Hematopoietic multipotent progenitor cell treated with erythropoietin and hydrocortisone succinate and interleukin-3 and kit ligand, for 8 days (in vitro differentiated cells): ENCODE measurements at regions not wholly inside any gene's neighbourhood (a gene's known extent, or its start where the extent isn't known, plus 50 kb on each side); places are given as distances from the start of the nearest gene placed in this dataset.

Source experiments
- DNase-seq: peaks from one replicate; pipeline ENCODE4 v3.0.0-alpha.2; 2015

DNA sequence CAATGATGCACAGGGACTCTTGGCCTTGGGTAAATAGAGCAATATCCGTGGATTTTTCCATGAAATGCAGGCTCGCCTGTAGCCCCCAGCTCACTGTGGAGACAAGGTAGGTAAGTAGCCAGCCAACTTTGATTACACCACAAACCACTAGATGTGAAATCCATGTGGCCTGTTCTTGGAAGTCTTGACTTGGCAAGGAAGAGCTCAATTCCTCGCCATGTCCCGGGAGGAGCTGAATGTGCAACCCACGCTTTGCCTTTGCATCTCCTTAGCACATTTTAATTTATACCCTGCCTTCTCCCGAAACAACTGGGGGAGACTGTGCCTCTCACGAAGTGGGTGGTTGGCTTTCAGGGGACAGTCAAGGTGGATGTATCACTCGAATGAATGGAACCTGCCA is 347.7 kb upstream of the MKI67 start:
- no peak for DNase-seq

DNA sequence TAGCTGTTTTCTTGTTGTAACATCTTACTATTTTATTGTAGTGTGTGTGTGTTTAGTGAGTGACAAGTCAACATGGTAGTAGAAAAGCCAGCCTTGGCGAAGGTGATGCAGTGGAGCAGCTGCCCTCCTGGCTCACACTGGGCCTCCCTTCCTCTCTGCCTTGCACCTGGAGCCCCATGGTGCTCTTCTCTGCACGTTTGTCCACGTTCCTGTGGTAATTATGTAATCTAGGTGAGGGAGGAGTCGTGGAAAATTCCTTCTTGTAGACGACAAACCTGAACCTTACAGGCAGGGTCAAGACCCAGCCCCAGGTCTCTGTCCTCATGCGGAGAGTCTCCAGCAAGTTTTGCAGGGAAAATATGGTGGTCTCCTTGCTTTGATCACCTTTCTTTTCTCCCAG is 348.3 kb upstream of the MKI67 start:
- DNase-seq = no peak

- DNase-seq = no peak
These were observed 349.6 kb upstream of the MKI67 start for GRCh38 chr10:128475686-128476367.

DNA sequence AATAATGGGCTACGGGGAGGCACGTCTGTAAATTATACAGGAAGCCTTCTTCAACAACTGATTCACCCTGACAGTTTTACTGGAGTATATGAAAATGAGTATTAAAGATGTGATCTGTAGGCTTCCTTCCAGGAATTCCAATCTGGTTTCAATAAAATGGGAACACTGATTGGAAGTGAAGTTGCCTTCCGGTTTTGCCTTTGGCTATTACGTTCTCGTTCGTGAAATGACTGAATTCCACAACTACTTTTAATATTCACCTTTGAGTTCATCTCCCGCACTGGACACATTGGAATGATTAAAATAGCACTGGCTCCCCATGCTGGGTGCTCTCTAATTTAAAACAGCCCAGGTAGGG is 350.1 kb upstream of the MKI67 start:
- no peak for DNase-seq

- DNase-seq = no peak
These were observed 350.6 kb upstream of the MKI67 start for GRCh38 chr10:128476845-128477244.

- DNase-seq = no peak
These were observed 354.4 kb upstream of the MKI67 start for GRCh38 chr10:128480601-128481000.

DNA sequence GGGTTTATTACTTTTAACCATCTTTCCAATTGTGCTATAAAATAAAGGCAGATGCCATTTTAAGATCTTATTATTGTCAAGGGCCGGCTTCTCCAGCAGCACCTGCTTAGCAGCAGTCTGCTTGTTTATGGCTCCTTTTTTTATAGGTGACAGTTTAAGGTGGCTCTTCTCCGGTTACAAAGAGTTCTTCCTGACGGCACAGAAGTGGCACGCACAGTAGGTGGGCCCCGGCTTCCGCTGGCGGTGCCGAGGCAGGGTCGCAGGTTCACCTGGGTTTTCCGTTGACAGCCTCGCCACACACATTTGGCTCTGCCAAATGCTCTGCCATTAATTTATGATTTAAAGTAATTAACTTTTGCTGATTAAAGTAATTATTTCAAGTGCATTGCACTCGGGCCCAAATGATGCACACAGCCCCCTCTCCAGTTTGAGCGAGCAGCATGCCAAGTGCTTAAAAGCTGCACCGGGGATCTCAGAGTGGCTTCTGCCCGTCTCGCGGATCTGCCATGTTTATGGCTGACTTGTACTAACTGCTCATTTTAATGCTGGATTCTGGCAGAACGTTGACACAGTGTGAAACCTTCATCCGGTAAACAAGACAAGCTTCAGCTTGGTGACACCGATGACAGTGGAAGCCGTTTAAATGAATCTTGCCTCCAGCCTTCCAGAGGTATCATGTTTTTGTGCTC is 355.1 kb upstream of the MKI67 start:
- DNase-seq = no peak

DNA sequence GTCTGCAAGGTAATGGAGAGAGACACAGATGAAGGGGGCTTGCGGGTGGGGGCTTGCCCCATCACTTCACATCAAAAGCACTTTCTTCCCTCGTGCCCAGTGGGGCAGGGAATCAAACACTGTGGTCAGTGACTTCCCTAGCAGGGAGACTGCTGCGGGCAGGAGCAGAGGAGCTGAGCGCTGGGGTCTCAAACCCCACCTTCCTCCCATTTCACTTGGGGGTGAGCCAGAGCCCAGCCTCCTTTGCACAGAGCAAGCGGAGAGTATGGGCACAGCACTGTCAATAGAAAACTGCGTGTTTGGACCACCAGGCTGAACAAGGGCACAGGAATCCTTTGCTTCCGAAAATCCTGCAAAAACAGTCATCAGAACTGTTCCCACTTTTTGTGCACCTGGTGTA is 355.8 kb upstream of the MKI67 start:
- no peak for DNase-seq

DNA sequence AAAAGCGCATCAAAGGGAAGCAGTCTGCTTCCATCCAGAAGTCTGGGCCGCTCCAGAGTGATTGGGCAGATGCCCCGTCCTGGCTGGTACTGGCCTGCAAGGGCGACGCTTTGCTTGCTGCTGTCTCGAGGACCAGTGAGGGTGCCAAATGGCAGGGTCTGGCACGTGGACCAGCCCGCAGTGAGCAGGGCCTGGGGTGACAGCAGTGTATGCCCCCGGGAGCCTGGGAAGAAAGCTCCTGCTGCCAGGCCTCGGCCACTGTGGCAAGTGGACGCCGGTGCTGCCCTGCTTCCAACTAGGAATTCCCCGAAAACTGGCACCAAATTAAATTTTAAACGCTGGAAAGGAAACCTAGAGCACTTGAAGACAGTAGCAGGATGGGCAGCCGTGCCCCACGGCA is 357.0 kb upstream of the MKI67 start:
- no peak for DNase-seq

- no peak for DNase-seq
These were observed 357.8 kb upstream of the MKI67 start for GRCh38 chr10:128484041-128484440.

- no peak for DNase-seq
These were observed 359.5 kb upstream of the MKI67 start for GRCh38 chr10:128485701-128486235.

GRCh38 chr10:128487517-128487916 is 361.3 kb upstream of the MKI67 start:
- no peak for DNase-seq

- no peak for DNase-seq
These were observed 363.4 kb upstream of the MKI67 start for GRCh38 chr10:128489324-128490247.

- DNase-seq = no peak
These were observed 365.5 kb upstream of the MKI67 start for GRCh38 chr10:128491686-128492085.

GRCh38 chr10:128493811-128494210 is 367.6 kb upstream of the MKI67 start:
- DNase-seq = no peak

DNA sequence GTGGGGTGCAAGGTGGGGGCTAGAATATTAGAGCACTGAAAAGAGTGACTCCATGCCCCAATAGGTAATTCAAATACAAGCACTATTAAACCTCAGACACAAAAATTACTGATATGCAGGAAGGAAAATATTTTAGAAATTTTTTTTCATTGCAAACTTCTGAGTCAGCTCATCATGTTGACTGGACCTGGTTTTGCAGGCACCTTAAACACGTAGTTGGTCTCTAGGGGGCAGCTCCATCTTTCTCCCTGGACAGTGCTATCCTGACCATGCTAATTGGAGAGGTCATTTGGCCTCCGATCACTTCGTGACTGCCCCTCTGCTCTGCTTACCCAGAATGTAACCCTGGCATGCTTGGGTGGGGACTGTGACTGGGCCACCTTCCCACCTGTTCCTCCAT is 368.4 kb upstream of the MKI67 start:
- DNase-seq = no peak

GRCh38 chr10:128497660-128498377 is 371.6 kb upstream of the MKI67 start:
- no peak for DNase-seq

DNA sequence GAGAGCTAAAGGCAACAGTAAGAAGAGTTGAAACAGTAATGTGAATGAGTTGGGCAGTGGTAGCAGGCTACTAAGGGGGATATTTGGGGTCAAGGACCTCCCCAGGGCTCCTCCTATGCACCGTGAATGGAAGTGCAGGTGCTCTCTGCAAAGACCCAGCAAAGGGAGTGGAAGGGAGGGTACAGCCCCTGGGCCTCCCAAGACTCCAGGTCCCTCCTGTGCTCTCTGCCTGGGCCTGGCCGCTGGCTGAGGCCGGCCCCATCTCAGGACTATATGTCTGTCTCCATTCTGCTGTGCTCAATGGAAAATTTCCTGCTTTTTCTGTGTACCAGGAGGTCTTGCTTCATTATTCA is 372.1 kb upstream of the MKI67 start:
- no peak for DNase-seq

DNA sequence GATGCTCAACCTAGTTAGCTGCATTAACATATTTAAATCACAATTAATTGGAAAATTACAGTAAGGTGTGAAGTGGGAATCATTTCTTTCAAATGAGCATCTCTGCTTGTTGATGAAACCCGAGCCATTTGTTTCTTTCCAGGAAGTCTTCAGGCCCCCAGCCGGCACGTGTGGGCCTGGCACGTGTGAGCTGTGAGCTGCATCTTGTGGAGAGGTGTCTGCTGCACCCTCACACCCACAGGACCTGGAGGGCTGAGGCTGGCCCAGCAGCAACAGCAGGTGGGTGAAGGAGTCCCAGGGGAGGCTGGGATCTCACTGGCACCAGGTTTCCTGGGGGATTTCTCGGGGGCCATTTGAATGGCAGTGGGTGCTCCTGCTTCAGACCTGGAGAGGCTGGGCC is 372.5 kb upstream of the MKI67 start:
- DNase-seq = no peak

GRCh38 chr10:128499486-128499885 is 373.3 kb upstream of the MKI67 start:
- DNase-seq = no peak

DNA sequence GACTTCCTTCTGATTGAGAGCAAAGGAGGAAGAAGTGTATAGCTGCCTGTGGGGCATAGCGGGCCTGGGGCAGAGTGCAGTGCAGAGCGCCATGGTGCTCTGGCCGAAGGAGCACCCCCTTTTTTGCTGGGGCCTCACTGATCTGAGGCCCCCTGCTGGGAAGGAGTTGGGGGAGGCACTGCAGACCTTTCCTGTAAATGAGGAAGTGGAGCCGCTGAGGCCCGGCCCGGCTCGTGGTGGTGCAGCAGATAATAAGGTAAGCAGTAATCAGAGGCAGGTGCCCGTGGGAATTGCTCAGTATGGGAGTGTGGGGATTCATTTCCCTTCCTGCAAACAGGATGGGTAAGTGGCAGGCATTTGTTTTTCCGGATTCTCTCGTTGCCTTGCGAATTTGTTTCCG is 373.7 kb upstream of the MKI67 start:
- DNase-seq = no peak

GRCh38 chr10:128500642-128501041 is 374.4 kb upstream of the MKI67 start:
- no peak for DNase-seq

DNA sequence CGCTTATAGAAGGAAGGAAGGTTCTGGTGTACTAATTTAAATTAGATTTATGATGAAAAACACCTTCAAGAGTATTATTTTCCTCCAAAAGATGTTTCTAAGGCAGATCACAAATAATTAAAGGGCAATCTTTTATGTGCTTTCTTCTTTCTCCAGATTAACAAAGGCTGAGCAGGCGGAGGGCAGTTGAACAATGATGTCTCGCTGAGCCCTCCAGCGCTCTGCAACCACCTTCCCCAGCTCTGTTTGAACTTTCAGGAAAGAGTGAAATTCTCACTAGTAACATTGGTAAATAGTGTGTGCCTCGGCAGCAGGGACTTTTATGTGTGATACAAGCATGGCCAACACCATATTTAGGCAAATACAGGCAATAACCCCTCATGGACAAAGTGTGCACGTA is 379.1 kb upstream of the MKI67 start:
- no peak for DNase-seq
